Activated T-cell treated with anti-CD3 and anti-CD28 coated beads, Interleukin-2, amount 50 U/mL, for 1 hour (primary cell): ENCODE measurements at regions not wholly inside any gene's neighbourhood (a gene's known extent, or its start where the extent isn't known, plus 50 kb on each side); places are given as distances from the start of the nearest gene placed in this dataset.

Experiments used
- DNase-seq: peaks from one replicate; pipeline ENCODE4 v3.0.0-alpha.2; 2020

DNA sequence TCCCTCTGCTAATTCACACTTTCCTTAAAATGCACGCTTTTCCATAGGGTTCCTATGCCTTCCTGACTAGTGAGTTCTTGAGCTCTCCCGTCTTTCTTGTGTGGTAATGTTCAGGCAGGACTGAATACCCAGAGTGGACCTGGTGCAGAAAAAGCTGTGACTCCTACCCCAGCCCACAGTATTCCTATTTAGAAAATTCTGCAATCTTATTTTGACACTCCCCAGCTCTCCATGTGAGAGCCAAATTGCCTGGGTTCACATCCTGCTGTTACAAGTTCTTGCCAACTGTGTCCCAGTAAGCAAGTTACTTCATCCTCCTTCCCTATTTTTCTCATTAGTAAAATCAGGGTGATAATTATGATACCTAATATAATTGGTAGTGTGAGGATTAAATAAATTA lies 290.8 kb upstream of the SLCO3A1 start:
- DNase-seq, result no peak

- no peak for DNase-seq
Measured at GRCh38 chr15:91564631-91565030, 288.9 kb upstream of the SLCO3A1 start.

DNA sequence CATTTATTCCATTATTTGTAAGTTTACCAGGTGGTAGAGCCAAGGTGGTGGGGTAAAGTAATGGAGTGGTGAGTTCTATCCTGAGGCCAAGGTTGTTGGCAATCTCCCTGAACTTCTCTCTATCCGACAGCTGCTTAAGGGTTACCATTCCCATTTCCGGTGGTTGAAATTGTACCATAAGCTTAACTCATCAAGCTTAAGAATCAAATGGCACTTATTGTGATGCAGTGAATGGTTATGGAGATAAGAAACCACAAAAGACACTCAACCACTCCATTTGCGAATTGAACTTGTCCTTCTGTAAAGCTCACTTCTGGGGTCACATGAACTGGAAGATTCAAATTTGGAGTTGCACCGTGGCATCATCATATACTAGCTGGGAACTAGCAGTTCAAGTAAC lies 287.4 kb upstream of the SLCO3A1 start:
- DNase-seq, result no peak

DNA sequence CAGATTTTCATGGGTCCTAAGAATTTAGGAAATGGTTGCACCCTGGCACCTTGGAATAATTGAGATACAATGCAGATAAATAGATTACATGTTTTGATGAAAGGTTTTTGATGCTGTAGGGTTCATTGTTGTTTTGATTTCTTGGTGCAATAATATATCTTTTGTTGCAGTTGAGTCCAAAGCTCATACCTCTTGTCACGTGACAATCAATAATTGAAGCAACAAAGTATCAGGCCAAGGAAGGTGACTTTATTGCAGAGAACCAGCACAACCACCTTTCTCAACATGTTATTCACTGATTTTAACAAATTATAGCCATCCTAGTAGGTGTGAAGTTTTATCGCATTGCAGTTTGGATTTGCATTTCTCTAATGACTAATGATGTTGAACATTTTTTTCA lies 285.5 kb upstream of the SLCO3A1 start:
- no peak for DNase-seq

DNA sequence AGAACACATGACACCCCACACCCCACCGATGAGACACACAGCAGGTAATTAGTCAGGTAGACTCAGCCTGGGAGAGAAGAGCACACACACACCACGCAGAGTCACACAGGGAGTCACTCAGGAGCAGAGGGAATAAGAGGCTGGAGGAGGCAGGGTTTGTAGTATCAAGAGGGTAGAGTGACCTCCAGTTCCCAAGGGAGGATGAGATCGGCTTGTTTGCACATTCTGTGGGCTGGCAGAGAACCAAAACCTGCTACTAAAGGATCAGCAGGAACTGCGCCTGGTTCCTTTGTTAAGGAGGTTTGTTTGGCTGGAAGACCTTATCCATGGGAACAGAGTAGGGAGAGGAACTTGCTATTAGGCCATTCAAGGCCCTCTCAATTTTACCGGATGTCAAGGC lies 281.4 kb upstream of the SLCO3A1 start:
- no peak for DNase-seq

GRCh38 chr15:91576096-91576495 lies 277.4 kb upstream of the SLCO3A1 start:
- DNase-seq, result no peak

DNA sequence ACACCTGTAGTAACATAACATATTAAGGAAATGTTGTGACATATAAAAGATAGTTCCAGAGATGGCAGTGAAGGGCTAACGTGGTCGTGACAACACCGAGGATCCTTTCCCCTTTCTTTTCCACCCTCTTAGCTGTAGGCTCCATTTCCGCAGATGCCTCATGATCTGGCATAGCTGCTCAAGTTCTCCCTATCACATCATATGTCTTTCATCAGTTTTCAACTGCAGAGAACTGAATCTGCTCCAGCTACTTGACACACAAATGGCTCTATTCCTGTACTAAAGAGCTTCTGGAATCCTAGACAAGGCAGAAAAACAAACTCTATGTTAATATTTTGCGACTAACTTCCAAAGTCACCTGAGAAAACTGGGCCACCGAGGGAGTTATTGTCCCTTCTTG lies 275.0 kb upstream of the SLCO3A1 start:
- DNase-seq, result no peak

- no peak for DNase-seq
Measured at GRCh38 chr15:91584895-91585294, 268.6 kb upstream of the SLCO3A1 start.

GRCh38 chr15:91586560-91586959 lies 266.9 kb upstream of the SLCO3A1 start:
- no peak for DNase-seq

DNA sequence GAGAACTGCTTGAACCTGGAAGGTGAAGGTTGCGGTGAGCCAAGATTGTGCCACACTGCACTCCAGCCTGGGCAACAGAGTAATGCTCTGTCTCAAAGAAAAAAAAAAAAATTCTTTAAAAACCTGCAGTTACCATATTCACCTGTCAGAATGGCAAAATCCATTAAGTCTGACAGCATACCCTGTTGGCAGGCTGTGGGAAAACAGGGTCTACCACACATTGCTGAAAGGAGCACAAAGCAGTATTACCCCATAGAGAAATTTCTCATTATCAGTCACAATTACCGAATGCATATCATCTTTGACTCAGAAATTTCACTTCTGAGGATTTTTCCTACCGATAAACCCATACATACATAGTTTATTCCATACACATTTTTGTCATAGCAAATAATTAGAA lies 264.1 kb upstream of the SLCO3A1 start:
- no peak for DNase-seq

DNA sequence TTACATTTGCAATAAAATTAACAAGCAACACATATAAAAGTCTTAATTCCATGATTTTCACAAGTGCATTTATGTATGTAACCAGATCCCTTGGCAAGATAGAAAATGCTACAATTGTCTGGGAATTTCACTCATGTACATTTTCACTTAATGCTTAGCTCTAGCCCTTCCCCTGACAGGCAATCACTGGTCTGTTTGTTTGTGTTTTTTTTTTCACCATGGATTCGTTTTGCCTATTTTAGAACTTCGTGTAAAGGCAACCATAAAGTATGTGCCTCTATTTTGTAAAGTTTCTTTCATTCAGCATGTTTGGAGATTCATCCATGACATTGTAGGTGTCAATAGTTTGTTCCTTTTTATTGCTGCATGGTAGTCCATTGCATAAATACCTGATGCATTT lies 260.9 kb upstream of the SLCO3A1 start:
- DNase-seq, result no peak

DNA sequence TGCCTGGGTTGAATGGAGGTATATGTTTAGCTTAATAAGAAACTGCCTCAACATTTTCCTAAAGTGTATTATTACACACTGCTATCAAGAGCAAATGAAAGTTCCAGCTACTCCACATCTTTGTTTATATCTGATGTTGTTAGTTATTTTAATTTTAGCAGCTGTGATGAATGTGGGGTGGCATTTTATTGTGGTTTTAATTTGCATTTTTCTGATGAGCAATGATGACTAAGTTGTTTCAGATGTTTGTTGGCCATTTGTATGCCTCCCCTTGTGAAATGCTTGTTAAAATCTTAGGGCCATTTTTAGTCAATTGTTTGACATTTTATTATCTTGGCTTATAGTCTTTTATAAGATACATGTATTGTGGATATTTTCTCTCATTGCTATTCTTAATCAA lies 260.4 kb upstream of the SLCO3A1 start:
- no peak for DNase-seq

GRCh38 chr15:91593653-91594052 lies 259.9 kb upstream of the SLCO3A1 start:
- no peak for DNase-seq

GRCh38 chr15:91599261-91599660 lies 254.2 kb upstream of the SLCO3A1 start:
- DNase-seq, result no peak

DNA sequence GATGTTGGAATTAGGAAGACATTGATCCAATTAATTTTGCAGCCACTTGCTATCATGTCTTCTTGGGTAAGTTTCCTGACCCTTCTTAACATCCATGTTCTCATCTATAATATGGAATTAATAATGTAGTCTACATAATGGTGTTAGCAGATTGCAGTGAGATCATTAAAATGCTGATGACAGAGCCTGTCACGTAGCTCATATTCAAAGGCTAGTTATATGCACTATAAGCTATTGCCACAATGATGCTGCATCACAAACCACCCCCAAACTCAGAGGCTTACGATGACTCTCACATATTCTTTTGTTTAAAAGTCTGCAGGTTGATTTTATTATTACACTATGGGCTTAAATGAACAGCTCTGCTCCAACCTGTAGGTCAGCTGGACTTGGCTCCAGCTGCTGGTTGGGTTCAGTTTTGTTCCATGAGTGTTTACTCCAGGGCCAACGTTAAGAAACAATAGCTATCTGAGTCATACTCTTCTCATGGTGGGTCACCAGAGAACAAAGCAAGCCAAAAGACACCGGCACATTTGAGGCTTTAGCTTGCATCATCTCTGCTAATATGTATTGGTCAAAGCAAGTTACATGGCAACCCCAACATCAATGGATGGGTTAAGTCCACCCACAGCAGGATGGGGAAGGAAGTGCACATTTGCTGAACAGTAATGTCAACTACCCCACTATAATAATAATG lies 250.0 kb upstream of the SLCO3A1 start:
- no peak for DNase-seq

GRCh38 chr15:91604122-91604521 lies 249.4 kb upstream of the SLCO3A1 start:
- DNase-seq, result no peak

DNA sequence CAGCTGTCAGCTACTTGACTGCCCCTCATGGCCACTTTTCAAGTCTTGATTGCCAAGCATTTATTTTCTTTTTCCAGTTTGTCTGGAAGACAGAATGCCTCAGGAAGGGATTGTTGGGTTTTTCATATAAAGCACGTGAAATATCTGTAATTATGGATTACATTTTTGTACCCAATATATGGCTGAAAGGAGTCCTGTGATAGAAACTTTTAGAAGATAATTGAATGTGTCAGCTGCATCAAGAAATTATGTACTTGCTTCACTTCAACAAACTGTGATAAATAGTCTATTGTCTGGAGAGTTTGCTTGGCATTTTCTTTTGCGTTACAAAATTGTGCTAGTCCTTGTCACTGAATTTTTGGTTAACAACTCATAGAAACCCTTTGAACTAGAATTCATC lies 247.9 kb upstream of the SLCO3A1 start:
- no peak for DNase-seq

- DNase-seq, result no peak
Measured at GRCh38 chr15:91609231-91609630, 244.3 kb upstream of the SLCO3A1 start.

- DNase-seq, result no peak
Measured at GRCh38 chr15:91609966-91610365, 243.5 kb upstream of the SLCO3A1 start.

DNA sequence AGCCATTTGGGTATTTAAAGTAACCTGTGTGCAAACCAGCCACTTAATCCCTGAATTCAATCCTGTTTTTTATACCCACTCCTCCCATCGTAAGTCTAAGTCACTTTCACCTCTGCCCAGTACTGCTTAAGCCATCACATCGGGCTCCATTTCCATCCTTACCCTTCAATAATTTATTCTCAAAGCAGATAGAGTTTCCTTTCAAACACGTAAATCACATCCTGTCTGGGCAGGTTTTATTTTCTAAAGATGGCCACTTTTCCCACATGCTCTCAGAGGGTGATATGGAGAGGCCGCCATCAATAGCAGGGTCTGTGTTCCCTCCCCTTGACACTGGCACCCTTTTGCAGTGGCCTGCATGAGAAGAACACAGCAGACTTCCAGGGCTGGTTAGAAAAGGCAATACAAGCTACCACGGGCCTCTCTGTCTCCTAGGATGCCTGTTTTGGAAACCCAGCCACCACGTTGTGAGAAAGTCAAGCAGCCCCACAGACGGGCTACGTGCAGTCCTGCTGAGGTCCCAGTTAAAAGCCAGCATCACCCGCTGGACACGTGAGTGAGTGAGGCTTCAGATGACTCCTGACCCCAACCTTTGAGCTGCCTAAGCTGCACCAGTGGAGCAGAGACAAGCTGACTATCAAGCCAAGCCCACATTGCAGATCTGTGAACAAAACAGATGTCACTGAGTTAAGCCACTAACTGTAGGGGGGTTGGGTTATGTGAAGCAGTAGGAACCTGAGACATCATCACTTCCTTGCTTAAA lies 241.8 kb upstream of the SLCO3A1 start:
- no peak for DNase-seq

- no peak for DNase-seq
Measured at GRCh38 chr15:91620229-91620628, 233.3 kb upstream of the SLCO3A1 start.

DNA sequence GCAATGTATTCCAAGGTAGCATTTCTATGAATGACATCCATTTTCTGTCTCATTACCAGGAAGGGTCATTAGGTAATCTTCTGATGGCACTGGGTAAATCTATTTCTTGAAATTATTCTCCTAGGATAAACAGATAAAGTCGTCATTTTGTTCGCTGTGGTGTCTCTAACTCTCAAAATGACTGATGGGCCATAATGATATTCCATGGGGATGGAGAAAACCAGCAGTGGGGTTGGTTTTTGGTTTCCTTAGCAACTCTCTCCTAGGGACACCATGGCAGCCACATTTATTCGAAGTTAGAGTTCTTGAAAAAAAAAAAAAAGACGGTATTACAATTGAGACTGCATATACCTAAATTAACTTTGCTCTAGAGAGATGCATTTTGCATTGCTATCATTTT lies 231.3 kb upstream of the SLCO3A1 start:
- no peak for DNase-seq

DNA sequence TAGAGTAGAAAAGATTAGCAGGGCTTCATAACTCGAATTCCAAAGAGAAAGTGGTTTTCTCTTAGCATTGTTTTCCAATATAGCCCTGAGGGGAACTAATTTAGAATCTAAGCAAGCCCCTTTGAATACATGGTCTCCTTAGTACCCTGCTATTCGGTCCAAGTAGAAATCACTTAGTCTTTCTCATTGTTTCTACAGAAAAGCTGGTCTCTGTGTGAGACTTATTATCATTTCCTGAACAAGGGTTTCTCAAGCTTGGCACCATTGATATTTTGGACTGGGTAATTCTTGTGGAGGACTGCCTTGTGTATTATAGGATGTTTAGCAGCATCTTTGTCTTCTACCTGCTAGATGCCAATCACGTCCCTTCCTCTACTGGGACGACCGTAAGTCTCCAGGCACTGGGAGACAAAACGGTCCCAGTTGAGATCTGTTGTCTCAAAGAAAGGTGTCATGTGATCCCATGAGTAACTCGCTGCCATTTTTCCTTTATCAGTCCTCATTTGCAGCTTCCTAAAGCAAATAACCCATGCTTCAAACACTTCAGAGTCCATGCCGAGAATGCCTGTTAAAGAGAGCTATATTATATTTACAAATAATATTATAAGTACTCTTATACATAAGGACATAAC lies 230.7 kb upstream of the SLCO3A1 start:
- DNase-seq, result no peak

GRCh38 chr15:91624353-91624968 lies 229.0 kb upstream of the SLCO3A1 start:
- DNase-seq, result no peak
